NB4 (cell line): ENCODE measurements at regions not wholly inside any gene's neighbourhood (a gene's known extent, or its start where the extent isn't known, plus 50 kb on each side); places are given as distances from the start of the nearest gene placed in this dataset.

ENCODE experiments used
- DNase-seq: peaks from one replicate; pipeline ENCODE4 v3.0.0; 2010; ENCODE audit warnings: low read depth
- H3K4me3 ChIP-seq: one replicate; pipeline ENCODE4 v1.5.1; 2011; ENCODE audit warnings: mild to moderate bottlenecking, low read depth, low read length, moderate library complexity
- MYC ChIP-seq: IDR thresholded peaks from 2 replicates; pipeline ENCODE4 v1.6.1; 2011; ENCODE audit warnings: low read depth, low read length
- POLR2A ChIP-seq: IDR thresholded peaks from 2 replicates; pipeline ENCODE4 v1.6.1; 2011; ENCODE audit warnings: mild to moderate bottlenecking; ENCODE audit not compliant: insufficient read length; ENCODE audit errors: extremely low read depth
- TF ChIP-seq, protein P1 (sequence below): IDR thresholded peaks from 2 replicates; pipeline ENCODE4 v1.6.1; 2011; ENCODE audit warnings: low read depth, low read length
- TF ChIP-seq, protein P2 (sequence below): IDR thresholded peaks from one replicate; pipeline ENCODE4 v1.5.1; 2012; ENCODE audit warnings: low read depth, low read length

- no peak for DNase-seq
- no peak overlapping the region for H3K4me3 ChIP-seq
- TF ChIP-seq MYC, result no peak
- TF ChIP-seq, protein P1, sequence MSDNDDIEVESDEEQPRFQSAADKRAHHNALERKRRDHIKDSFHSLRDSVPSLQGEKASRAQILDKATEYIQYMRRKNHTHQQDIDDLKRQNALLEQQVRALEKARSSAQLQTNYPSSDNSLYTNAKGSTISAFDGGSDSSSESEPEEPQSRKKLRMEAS, result no peak
- TF ChIP-seq, protein P2, sequence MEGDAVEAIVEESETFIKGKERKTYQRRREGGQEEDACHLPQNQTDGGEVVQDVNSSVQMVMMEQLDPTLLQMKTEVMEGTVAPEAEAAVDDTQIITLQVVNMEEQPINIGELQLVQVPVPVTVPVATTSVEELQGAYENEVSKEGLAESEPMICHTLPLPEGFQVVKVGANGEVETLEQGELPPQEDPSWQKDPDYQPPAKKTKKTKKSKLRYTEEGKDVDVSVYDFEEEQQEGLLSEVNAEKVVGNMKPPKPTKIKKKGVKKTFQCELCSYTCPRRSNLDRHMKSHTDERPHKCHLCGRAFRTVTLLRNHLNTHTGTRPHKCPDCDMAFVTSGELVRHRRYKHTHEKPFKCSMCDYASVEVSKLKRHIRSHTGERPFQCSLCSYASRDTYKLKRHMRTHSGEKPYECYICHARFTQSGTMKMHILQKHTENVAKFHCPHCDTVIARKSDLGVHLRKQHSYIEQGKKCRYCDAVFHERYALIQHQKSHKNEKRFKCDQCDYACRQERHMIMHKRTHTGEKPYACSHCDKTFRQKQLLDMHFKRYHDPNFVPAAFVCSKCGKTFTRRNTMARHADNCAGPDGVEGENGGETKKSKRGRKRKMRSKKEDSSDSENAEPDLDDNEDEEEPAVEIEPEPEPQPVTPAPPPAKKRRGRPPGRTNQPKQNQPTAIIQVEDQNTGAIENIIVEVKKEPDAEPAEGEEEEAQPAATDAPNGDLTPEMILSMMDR, result no peak
- TF ChIP-seq POLR2A, result no peak
These were observed 61.4 kb upstream of the ACSL3 start for GRCh38 chr2:222799262-222799918.

GRCh38 chr2:222802514-222803196 lies 58.2 kb upstream of the ACSL3 start:
- TF ChIP-seq MYC (no peak), POLR2A (no peak)
- TF ChIP-seq, protein P2, result no peak
- TF ChIP-seq, protein P1, result no peak
- no peak overlapping the region for H3K4me3 ChIP-seq
- DNase-seq, result no peak

GRCh38 chr2:222804351-222804750 lies 56.5 kb upstream of the ACSL3 start:
- TF ChIP-seq, protein P1, result no peak
- TF ChIP-seq, protein P2, result no peak
- TF ChIP-seq POLR2A, result no peak
- H3K4me3 ChIP-seq, result no peak overlapping the region
- no peak for DNase-seq

GRCh38 chr2:222805591-222806304 lies 55.1 kb upstream of the ACSL3 start:
- no peak overlapping the region for H3K4me3 ChIP-seq
- TF ChIP-seq, protein P2, result no peak
- no peak for TF ChIP-seq MYC
- DNase-seq, result peak; percentile 22

- no peak overlapping the region for H3K4me3 ChIP-seq
- TF ChIP-seq MYC, result no peak
- TF ChIP-seq POLR2A, result no peak
- TF ChIP-seq, protein P1, result no peak
- TF ChIP-seq, protein P2, result no peak
- DNase-seq, result no peak
These were observed 54.2 kb upstream of the ACSL3 start for GRCh38 chr2:222806526-222807137.
